ENCODE measurements at regions not wholly inside any gene's neighbourhood (a gene's known extent, or its start where the extent isn't known, plus 50 kb on each side); places are given as distances from the start of the nearest gene placed in this dataset.

GRCh38 chr6:4615891-4616290, 160.3 kb upstream of the CDYL start:
- no peak for DNase-seq (ENCODE audit: low read depth in 3 of 3)

- DNase-seq (ENCODE audit: low read depth in 3 of 3) = no peak
These were observed 161.0 kb upstream of the CDYL start for GRCh38 chr6:4615231-4615630.

- no peak for DNase-seq (ENCODE audit: low read depth in 3 of 3)
These were observed 161.6 kb upstream of the CDYL start for GRCh38 chr6:4614637-4615036.

- DNase-seq (ENCODE audit: low read depth in 3 of 3) = no peak
These were observed 162.4 kb upstream of the CDYL start for GRCh38 chr6:4613795-4614194.

GRCh38 chr6:4613381-4613780, 162.8 kb upstream of the CDYL start:
- DNase-seq (ENCODE audit: low read depth in 3 of 3) = no peak

GRCh38 chr6:4612636-4613171, 163.5 kb upstream of the CDYL start:
- DNase-seq (ENCODE audit: low read depth in 3 of 3) = no peak

GRCh38 chr6:4611429-4612129, 164.6 kb upstream of the CDYL start:
- no peak for DNase-seq (ENCODE audit: low read depth in 3 of 3)

GRCh38 chr6:4610256-4610655, 165.9 kb upstream of the CDYL start:
- no peak for DNase-seq (ENCODE audit: low read depth in 3 of 3)

- DNase-seq (ENCODE audit: low read depth in 3 of 3) = no peak
These were observed 167.7 kb upstream of the CDYL start for GRCh38 chr6:4608361-4609115.

GRCh38 chr6:4607793-4608192, 168.4 kb upstream of the CDYL start:
- no peak for DNase-seq (ENCODE audit: low read depth in 3 of 3)

GRCh38 chr6:4606821-4607704, 169.1 kb upstream of the CDYL start:
- no peak for DNase-seq (ENCODE audit: low read depth in 3 of 3)

- DNase-seq (ENCODE audit: low read depth in 3 of 3) = no peak
These were observed 170.2 kb upstream of the CDYL start for GRCh38 chr6:4606016-4606415.

- DNase-seq (ENCODE audit: low read depth in 3 of 3) = no peak
These were observed 172.3 kb upstream of the CDYL start for GRCh38 chr6:4603856-4604369.

GRCh38 chr6:4603291-4603690, 172.9 kb upstream of the CDYL start:
- DNase-seq (ENCODE audit: low read depth in 3 of 3) = no peak

GRCh38 chr6:4599924-4600323, 176.3 kb upstream of the CDYL start:
- DNase-seq (ENCODE audit: low read depth in 3 of 3) = no peak

- DNase-seq (ENCODE audit: low read depth in 3 of 3) = no peak
These were observed 177.7 kb upstream of the CDYL start for GRCh38 chr6:4598384-4598995.

- no peak for DNase-seq (ENCODE audit: low read depth in 3 of 3)
These were observed 182.3 kb upstream of the CDYL start for GRCh38 chr6:4593951-4594350.

- DNase-seq (ENCODE audit: low read depth in 3 of 3) = no peak
These were observed 184.2 kb upstream of the CDYL start for GRCh38 chr6:4592026-4592425.

- DNase-seq (ENCODE audit: low read depth in 3 of 3) = no peak
These were observed 185.0 kb upstream of the CDYL start for GRCh38 chr6:4591218-4591617.

GRCh38 chr6:4589295-4589694, 186.9 kb upstream of the CDYL start:
- no peak for DNase-seq (ENCODE audit: low read depth in 3 of 3)

- no peak for DNase-seq (ENCODE audit: low read depth in 3 of 3)
These were observed 187.6 kb upstream of the CDYL start for GRCh38 chr6:4588581-4588980.

- no peak for DNase-seq (ENCODE audit: low read depth in 3 of 3)
These were observed 188.0 kb upstream of the CDYL start for GRCh38 chr6:4588163-4588562.

All from stimulated activated CD4-positive, alpha-beta T cell treated with anti-CD3 and anti-CD28 coated beads, TNF-alpha, amount 100 ng/mL, for 48 hours (primary cell).